Superior temporal gyrus (tissue), 1 donor: ENCODE measurements at regions not wholly inside any gene's neighbourhood (a gene's known extent, or its start where the extent isn't known, plus 50 kb on each side); places are given as distances from the start of the nearest gene placed in this dataset.
"Not testable (repeated sequence)": the region's sequence is repeated elsewhere in the genome, so short reads cannot be mapped to it uniquely, and the experiment has no call there.

Experiments used
- DNase-seq: peaks from one replicate; pipeline ENCODE4 v3.0.0-alpha.2; 2016; ENCODE audit errors: extremely low spot score

- no peak for DNase-seq
Observed at GRCh38 chr3:158026236-158026635, 80.0 kb downstream of the SHOX2 start.

DNA sequence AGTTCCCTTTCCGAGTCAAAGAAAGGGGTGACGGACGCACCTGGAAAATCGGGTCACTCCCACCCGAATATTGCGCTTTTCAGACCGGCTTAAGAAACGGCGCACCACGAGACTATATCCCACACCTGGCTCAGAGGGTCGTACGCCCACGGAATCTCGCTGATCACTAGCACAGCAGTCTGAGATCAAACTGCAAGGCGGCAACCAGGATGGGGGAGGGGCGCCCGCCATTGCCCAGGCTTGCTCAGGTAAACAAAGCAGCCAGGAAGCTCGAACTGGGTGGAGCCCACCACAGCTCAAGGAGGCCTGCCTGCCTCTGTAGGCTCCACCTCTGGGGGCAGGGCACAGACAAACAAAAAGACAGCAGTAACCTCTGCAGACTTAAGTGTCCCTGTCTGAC, 86.3 kb downstream of the SHOX2 start:
- DNase-seq, result not testable (repeated sequence)

DNA sequence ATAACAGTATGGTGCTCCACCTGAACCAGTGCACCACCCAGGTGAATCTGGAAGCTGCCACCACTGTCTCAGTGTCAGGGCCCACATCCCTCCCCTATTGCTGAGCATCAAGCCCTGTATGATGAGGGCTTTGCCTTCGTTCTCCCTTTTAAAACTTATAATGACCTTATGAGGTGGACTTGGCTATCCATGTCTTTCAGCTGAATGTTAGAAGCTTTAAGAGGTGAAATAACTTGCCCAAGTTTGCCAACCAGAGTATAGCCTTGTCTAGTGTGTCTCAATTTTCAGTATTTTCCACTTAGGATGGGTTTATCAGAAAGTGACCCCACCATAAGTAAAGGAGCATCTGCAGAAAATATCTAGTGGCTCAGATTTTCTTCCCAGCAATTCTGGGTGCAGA, 87.8 kb downstream of the SHOX2 start:
- no peak for DNase-seq

- no peak for DNase-seq
Observed at GRCh38 chr3:158012901-158013300, 93.3 kb downstream of the SHOX2 start.

- no peak for DNase-seq
Observed at GRCh38 chr3:158005391-158006100, 100.7 kb downstream of the SHOX2 start.

- no peak for DNase-seq
Observed at GRCh38 chr3:157999246-157999645, 107.0 kb downstream of the SHOX2 start.

- DNase-seq, result no peak
Observed at GRCh38 chr3:157982359-157982758, 123.9 kb downstream of the SHOX2 start.

DNA sequence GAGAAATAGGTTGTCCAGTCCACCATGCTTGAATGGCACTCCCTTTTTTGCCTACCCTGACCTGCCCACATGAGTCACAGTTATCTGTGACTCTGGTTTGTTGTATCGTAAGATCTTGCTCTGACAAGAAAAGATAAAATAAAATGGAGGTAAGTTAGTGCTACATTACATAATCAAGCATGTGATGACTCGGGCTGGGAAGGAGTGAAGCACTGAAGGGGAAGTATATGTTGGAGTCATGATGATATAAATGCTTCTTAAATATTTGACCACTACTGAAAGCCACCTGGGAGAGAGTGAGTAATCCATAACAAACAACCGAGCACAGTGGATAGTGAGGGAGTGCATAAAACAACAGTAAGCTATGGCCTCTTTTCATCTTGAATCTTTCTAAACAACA, 124.4 kb downstream of the SHOX2 start:
- no peak for DNase-seq

DNA sequence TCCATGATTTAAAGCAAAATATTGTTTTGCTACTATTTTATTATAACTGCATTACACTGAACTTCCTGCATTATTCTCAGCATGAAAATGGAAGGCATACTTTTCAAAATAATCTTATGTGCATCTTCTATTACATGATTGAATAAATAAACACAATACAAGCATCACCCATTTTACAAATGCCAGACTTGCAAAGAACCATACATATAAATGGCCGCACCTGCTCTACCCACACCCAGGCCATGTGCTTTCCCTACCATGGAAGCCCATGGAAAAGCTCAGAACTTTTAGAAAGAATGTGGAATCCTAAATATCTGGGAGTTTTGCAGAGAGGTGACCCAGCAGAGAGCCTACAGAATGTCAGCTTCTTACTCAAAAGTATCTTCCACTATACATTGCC, 127.2 kb downstream of the SHOX2 start:
- no peak for DNase-seq

GRCh38 chr3:157961665-157962064, 144.6 kb downstream of the SHOX2 start:
- no peak for DNase-seq

GRCh38 chr3:157958457-157958856, 147.8 kb downstream of the SHOX2 start:
- DNase-seq, result no peak

DNA sequence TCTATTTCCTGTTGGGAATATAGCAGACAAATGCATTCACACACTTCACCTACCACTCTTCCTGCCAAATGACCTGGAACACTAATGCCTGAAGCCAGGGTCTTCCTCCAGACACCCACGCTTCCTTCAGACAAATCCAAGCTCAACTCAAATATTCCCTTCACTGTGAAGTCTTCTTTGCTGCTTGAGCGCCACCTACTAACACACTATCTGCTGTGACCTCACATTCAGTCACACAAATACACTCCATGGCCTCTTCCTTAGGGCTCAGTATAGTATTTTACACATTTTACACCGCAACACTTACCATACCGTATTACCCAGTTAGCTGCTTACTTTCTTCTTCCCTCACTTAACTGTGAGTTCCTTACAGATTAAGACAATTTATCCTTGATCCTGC, 149.4 kb downstream of the SHOX2 start:
- DNase-seq, result no peak

DNA sequence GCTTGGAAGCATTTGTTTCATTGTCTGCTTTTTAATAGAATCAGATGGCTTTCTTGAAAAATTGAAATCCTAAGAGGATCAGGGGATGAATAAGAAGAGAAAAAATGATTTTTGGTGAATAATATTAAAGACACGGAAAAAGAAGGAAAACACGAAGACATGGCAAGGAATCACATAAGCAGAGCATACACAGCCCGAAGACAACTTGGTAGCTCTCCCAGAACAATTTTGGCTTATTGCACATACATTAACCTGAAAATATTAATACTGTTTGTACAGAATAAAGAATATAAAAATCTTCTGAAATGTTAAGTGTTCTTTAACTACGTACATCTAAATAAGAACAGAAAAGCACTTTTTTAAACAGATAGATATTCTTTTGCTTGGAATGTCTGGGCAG, 150.0 kb downstream of the SHOX2 start:
- DNase-seq, result no peak

GRCh38 chr3:157953565-157953964, 152.7 kb downstream of the SHOX2 start:
- DNase-seq, result no peak

DNA sequence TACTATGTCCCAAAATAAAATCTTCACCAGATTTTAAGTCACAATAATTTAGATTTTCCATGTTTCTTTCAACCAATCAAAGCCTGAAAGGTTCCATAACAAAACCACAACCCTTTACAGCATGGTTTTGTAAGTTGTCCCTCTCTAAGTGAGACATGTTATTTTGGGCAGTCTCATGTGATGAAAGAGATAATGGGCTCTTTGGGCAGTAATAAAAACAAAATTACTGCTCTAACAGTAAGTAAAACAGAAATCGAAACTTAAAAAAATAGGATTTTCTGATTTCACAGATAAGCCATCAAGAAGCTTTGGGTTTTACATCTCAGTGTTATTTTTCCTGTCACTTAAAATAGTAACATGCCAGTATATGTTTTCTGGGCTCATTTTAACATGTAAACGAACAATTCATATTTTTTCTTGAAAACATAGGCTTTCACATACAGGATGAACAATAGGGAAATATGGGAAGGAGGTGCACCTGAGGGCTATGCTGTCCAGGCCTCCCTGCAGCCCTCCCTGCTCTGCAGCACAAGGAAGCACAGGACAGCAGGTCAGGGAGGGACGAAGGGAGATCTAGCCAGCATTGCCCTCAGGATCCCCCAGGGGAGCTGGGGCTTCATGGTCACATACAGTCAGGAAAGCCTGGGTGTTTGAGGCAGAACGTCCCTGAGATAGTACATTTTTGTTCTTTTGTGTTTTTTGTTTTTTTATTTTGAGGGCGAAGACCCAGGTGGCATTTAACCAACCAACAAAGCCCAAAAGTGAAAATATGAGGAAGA, 157.4 kb downstream of the SHOX2 start:
- no peak for DNase-seq

- no peak for DNase-seq
Observed at GRCh38 chr3:157939166-157939565, 167.1 kb downstream of the SHOX2 start.

GRCh38 chr3:157938154-157938779, 168.0 kb downstream of the SHOX2 start:
- no peak for DNase-seq

GRCh38 chr3:157931517-157931916, 174.7 kb downstream of the SHOX2 start:
- DNase-seq, result no peak

DNA sequence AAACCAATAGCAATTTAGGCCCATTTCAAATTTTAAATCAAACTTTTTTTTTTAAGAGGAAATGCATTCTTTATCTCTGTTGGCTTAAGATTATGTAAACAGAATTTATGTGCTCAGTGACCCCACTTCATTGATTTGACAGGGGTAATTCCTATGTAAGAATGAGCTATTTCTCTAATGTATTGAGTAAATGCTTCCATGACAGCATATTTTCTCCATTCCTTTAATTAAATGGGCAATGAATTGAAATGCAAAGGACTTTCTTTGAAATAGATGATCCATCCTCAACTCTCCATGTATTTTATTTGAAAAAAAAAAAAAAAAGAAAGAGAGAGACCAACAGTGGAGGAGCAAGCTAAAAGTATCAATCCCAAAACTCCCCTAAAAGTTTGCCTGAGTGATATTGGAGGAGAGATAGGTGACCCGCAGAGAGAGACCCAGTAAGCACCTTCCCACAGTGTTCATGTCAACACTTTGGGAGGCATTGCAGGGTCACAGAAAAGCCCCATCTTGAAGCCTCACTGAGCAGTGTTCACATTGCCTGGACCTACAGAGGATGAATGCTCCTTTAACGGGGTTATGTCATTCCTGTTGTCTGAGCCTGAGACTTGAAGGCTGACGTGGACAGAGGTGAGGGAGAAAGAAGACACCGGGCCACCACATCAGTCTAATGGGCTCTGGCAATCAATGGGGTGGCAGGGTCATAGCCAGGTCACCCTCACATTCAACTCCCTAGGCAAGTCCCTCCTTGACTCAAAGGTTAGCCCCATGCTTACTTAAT, 176.0 kb downstream of the SHOX2 start:
- no peak for DNase-seq

DNA sequence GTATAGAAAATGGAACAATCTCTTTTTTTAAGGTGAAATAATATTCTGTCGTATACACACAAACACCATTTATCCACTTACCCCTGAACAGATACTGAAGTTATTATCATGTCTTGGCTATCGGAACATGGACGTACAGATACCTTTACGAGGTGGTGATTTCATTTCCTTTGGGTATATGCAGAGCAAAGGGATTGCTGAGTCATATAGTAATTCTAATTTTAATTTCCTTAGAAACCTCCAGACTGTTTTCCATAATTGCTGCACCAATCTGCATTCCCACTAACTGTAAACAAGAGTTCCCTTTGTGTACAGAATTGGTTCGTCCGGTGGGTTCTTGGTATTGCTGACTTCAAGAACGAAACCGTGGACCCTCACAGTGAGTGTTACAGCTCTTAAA, 179.4 kb downstream of the SHOX2 start:
- no peak for DNase-seq

DNA sequence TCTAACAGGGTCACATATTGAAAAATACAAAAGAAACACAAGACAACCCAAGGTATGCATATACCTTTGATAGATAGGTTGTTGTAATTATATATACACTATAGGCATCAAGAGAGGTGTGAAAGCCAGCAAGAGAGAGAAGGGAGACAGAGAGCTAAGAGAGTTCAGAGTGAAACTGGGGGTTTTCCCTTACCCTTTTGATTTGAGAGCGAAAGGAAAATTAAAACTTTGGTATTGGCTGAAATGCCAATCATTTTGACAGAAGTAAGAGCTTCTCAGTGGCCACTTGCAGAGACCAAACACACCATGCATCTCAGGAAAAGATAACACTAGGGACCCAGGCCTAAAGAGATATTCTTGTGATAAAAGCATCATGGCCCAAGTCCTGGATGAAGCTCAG, 183.6 kb downstream of the SHOX2 start:
- DNase-seq, result no peak

DNA sequence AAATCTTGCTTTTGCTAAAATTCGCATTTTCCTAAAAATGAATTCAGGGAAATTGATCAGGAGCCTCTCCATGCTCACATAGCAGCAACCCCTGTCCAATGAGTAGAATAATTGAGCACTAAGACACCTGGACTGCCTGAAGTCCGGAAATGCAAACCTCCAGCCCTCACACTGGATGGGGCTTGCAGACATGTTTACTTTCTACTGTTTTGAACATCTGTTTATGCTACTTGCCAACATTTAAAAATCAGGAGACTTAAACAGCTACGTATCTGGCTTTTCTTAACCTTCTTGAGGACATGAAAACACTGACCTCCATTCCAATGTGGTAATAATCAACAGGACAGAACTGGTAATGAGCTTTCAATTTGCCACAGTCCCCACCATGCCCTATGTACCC, 184.4 kb downstream of the SHOX2 start:
- no peak for DNase-seq
